Panc1 (cell line): ENCODE measurements at regions not wholly inside any gene's neighbourhood (a gene's known extent, or its start where the extent isn't known, plus 50 kb on each side); places are given as distances from the start of the nearest gene placed in this dataset.

Source experiments
- ATAC-seq: fragments of 200-7000 bp; cut with Tn5 transposase; 2 replicates; pipeline ENCODE4 v1.9.1; 2020; ENCODE audit warnings: mild to moderate bottlenecking, moderate library complexity
- BruUV-seq: library from RNA; stranded (reverse); fragments of 400-500 nt; replicated peaks from 2 replicates; lab custom pipeline; 2021; lab: Mats Ljungman, UMichigan
- CTCF ChIA-PET: fragments of 300-600 bp; sonication (Branson Sonifier 250); formaldehyde crosslinking; loops from one replicate; lab custom pipeline; 2022; ENCODE audit warnings: antibody characterized with exemption; lab: Charles Lee
- POLR2A ChIA-PET: fragments of 300-600 bp; sonication (Branson Sonifier 250); formaldehyde crosslinking; loops from one replicate; lab custom pipeline; 2022; ENCODE audit warnings: antibody characterized with exemption; lab: Charles Lee
- DNase-seq: peaks from one replicate; pipeline ENCODE4 v3.0.0-alpha.2; 2010; ENCODE audit warnings: low read depth, low spot score
- H3K27ac ChIP-seq: 2 replicates; pipeline ENCODE4 v1.5.1; 2011; ENCODE audit warnings: mild to moderate bottlenecking, low read length, inconsistent platforms
- H3K27me3 ChIP-seq: fragments of 200-500 bp; sonication (Bioruptor generic); 2 replicates; pipeline ENCODE4 v1.6.0; 2014; ENCODE audit warnings: low read length, inconsistent platforms; ENCODE audit not compliant: control insufficient read depth, insufficient read depth
- H3K36me3 ChIP-seq: fragments of 200-500 bp; sonication (Bioruptor generic); 2 replicates; pipeline ENCODE4 v1.5.1; 2014; ENCODE audit warnings: inconsistent platforms, mild to moderate bottlenecking, low read length, moderate library complexity; ENCODE audit not compliant: control insufficient read depth, insufficient read depth
- H3K4me1 ChIP-seq: 2 replicates; pipeline ENCODE4 v1.5.1; 2011; ENCODE audit warnings: inconsistent platforms, mild to moderate bottlenecking, low read length, moderate library complexity; ENCODE audit not compliant: control insufficient read depth, insufficient read depth
- H3K4me3 ChIP-seq, 2 experiments: 2 replicates each; pipeline ENCODE4 v1.5.1; 2011 to 2012; ENCODE audit warnings: low read depth in 2 of 2, low read length in 2 of 2, mild to moderate bottlenecking in 2 of 2, inconsistent platforms in 1 of 2, moderate library complexity in 1 of 2
- H3K9me3 ChIP-seq: fragments of 200-500 bp; sonication (Bioruptor generic); 2 replicates; pipeline ENCODE4 v1.5.1; 2014; ENCODE audit warnings: low read depth, mild to moderate bottlenecking, inconsistent platforms, low read length, moderate library complexity; ENCODE audit not compliant: control insufficient read depth, insufficient read depth
- POLR2AphosphoS5 ChIP-seq: IDR thresholded peaks from 2 replicates; pipeline ENCODE4 v1.6.1; 2012; ENCODE audit warnings: mild to moderate bottlenecking, low read depth, low read length, moderate library complexity
- REST ChIP-seq, 2 experiments: IDR thresholded peaks; 2 replicates each; pipeline ENCODE4 v1.6.1; 2011 to 2012; ENCODE audit warnings: low read depth in 2 of 2, control low read depth in 1 of 2, low read length in 1 of 2, mild to moderate bottlenecking in 1 of 2, moderate library complexity in 1 of 2; ENCODE audit not compliant: insufficient read depth in 1 of 2
- SIN3A ChIP-seq: IDR thresholded peaks from 2 replicates; pipeline ENCODE4 v1.6.1; 2012; ENCODE audit warnings: low read depth, mild to moderate bottlenecking, low read length, moderate library complexity, borderline replicate concordance; ENCODE audit not compliant: insufficient read depth
- TCF7L2 ChIP-seq: IDR thresholded peaks from 2 replicates; pipeline ENCODE4 v1.6.1; 2011; ENCODE audit warnings: mild to moderate bottlenecking, low read depth, low read length, inconsistent platforms
- in situ Hi-C: cut with HindIII; loops from 2 replicates; pipeline ENCODE4 v1.10.0; 2016; ENCODE audit warnings: low sequenced_read_pairs, low pct_unique_long_range_greater_than_20kb
- intact Hi-C: fragments of 100-400 bp; cut with micrococcal nuclease; formaldehyde crosslinking; loops from one replicate; pipeline ENCODE4 v1.10.0; 2022; ENCODE audit not compliant: unreplicated experiment
- TF ChIP-seq, protein P1 (sequence below): fragments of 450-650 bp; IDR thresholded peaks from 2 replicates; pipeline ENCODE4 v1.5.1; 2017; ENCODE audit warnings: mild to moderate bottlenecking

- in situ Hi-C loops (no loop called here), intact Hi-C loops (no loop called here)
- TF ChIP-seq TCF7L2 (no peak), POLR2AphosphoS5 (no peak), REST (IDR thresholded peaks at IDR 0.05; ENCODE audit: insufficient read depth in 1 of 2, low read depth in 2 of 2, low read length in 1 of 2) (no peak), SIN3A (no peak)
- TF ChIP-seq, protein P1, sequence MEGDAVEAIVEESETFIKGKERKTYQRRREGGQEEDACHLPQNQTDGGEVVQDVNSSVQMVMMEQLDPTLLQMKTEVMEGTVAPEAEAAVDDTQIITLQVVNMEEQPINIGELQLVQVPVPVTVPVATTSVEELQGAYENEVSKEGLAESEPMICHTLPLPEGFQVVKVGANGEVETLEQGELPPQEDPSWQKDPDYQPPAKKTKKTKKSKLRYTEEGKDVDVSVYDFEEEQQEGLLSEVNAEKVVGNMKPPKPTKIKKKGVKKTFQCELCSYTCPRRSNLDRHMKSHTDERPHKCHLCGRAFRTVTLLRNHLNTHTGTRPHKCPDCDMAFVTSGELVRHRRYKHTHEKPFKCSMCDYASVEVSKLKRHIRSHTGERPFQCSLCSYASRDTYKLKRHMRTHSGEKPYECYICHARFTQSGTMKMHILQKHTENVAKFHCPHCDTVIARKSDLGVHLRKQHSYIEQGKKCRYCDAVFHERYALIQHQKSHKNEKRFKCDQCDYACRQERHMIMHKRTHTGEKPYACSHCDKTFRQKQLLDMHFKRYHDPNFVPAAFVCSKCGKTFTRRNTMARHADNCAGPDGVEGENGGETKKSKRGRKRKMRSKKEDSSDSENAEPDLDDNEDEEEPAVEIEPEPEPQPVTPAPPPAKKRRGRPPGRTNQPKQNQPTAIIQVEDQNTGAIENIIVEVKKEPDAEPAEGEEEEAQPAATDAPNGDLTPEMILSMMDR = no peak
- Histone ChIP-seq H3K9me3 (no peaks in the 10 kb centered on the region), H3K4me1 (no peaks in the 10 kb centered on the region), H3K27me3 (no peaks in the 10 kb centered on the region), H3K27ac (no peak overlapping the region), H3K4me3 (no peak overlapping the region), H3K36me3 (no peaks in the 10 kb centered on the region)
- DNase-seq (no peak), ATAC-seq (no peak)
- ChIA-PET POLR2A (no interaction called here), CTCF (no interaction called here)
- no TSS peak for BruUV-seq
Measured at GRCh38 chr5:27727254-27727653, 688.9 kb upstream of the CDH9 start.

DNA sequence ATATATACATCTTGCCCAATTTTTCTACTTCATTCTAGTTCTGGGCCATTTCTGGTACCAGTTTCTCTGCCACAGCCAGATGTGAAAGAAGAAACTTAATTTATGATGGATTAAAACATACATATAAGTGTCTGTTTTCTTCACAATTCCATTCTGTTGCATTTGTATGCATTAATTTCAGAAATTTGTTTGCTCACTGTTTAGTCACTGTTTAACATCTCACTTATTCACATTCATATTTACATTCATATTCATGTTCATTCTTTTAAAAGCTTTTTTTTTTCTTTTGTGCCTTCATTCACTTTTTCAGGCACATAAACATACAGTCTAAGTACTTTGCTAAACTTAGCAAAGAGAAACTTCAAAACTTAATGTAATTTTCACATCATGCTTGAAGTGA lies 684.0 kb upstream of the CDH9 start:
- no peak for DNase-seq
- BruUV-seq = no TSS peak
- Histone ChIP-seq H3K4me1 (no peaks in the 10 kb centered on the region), H3K27ac (no peak overlapping the region), H3K27me3 (no peaks in the 10 kb centered on the region), H3K9me3 (no peaks in the 10 kb centered on the region), H3K4me3 (no peak overlapping the region), H3K36me3 (no peaks in the 10 kb centered on the region)
- POLR2A ChIA-PET = no interaction called here
- in situ Hi-C loops = no loop called here
- CTCF ChIA-PET = no interaction called here
- intact Hi-C loops = no loop called here
- TF ChIP-seq, protein P1 = no peak
- TF ChIP-seq POLR2AphosphoS5 = no peak
- no peak for TF ChIP-seq REST (IDR thresholded peaks at IDR 0.05; ENCODE audit: insufficient read depth in 1 of 2, low read depth in 2 of 2, low read length in 1 of 2)
- TF ChIP-seq TCF7L2 = no peak
- TF ChIP-seq SIN3A = no peak
- no peak for ATAC-seq
